A673 (cell line): ENCODE measurements at regions not wholly inside any gene's neighbourhood (a gene's known extent, or its start where the extent isn't known, plus 50 kb on each side); places are given as distances from the start of the nearest gene placed in this dataset.

Experiments used
- CTCF ChIP-seq: fragments of 300-800, 200-600 bp; sonication (generic); conservative IDR thresholded peaks from 2 replicates; pipeline ENCODE4 v1.5.1; 2017; ENCODE audit warnings: low read depth, mild to moderate bottlenecking, antibody characterized with exemption, low read length, moderate library complexity, mixed read lengths
- EZH2 ChIP-seq: fragments of 200-600 bp; sonication (generic); IDR thresholded peaks from 2 replicates; pipeline ENCODE4 v1.6.1; 2017; ENCODE audit warnings: borderline replicate concordance, low read depth, mild to moderate bottlenecking, mixed read lengths, antibody characterized with exemption, low read length; ENCODE audit not compliant: poor library complexity, severe bottlenecking

DNA sequence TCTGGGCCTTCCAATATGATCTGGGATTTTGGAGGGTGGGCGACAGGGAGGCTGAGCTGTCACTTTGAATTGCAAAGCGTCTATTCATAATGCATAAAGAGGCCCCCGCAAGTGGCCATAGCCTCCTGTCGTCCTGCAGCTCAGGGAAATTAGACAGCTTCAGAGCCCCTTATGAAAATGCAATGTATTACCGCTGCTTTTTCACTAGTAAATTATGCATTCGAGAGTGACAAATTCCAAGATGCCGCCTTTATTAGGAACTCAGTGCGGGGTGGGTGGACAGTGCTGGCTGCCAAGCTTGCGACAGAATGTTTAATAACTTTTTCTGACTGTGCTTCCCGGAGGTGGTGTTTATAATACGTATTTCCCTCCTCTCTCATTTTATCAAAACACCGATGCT lies 168.5 kb downstream of the DHX35 start:
- no peak for TF ChIP-seq CTCF
- no peak for TF ChIP-seq EZH2
